Endothelial cell of umbilical vein (primary cell): ENCODE measurements at regions not wholly inside any gene's neighbourhood (a gene's known extent, or its start where the extent isn't known, plus 50 kb on each side); places are given as distances from the start of the nearest gene placed in this dataset.
A peak's percentile ranks its signal among the peaks of the same experiment; 100 is the strongest.

Experiments used
- BruUV-seq: library from RNA; stranded (reverse); fragments of 400-500 nt; replicated peaks from 2 replicates; lab custom pipeline; 2021; lab: Mats Ljungman, UMichigan
- CTCF ChIA-PET: fragments of 300-600, 350-600 bp; sonication (Branson Sonifier 250); formaldehyde crosslinking; loops from one replicate; lab custom pipeline; 2021; ENCODE audit warnings: antibody characterized with exemption, inconsistent platforms; lab: Charles Lee
- POLR2A ChIA-PET: fragments of 300-600, 350-600 bp; sonication (Branson Sonifier 250); formaldehyde crosslinking; loops from one replicate; lab custom pipeline; 2021; ENCODE audit warnings: antibody characterized with exemption, inconsistent platforms; lab: Charles Lee
- DNase-seq: peaks from one replicate; pipeline ENCODE4 v3.0.0-alpha.2; 2011; ENCODE audit warnings: low read depth, low spot score
- FAIRE-seq: peaks from 2 replicates; lab custom pipeline; 2011; peaks lifted over from hg19 to GRCh38; lab: Jason Lieb, UNC
- H2AFZ ChIP-seq: 2 replicates; pipeline ENCODE4 v1.6.0; 2012; ENCODE audit warnings: low read depth, low read length, control low read depth, inconsistent platforms
- H3K27ac ChIP-seq: 2 replicates; pipeline ENCODE4 v1.5.1; 2011; ENCODE audit warnings: low read depth, mild to moderate bottlenecking, control low read depth, low read length, moderate library complexity; ENCODE audit not compliant: insufficient read depth
- H3K27me3 ChIP-seq, 2 experiments: 2 replicates each; pipeline versions ENCODE4 v1.6.0 to v1.6.1; 2011; ENCODE audit warnings: low read length in 2 of 2, mixed read lengths in 1 of 2; ENCODE audit not compliant: control insufficient read depth in 2 of 2, insufficient read depth in 2 of 2
- H3K36me3 ChIP-seq, 2 experiments: 2 replicates in 1 of 2; 3 replicates in 1 of 2; pipeline ENCODE4 v1.5.1; 2011; ENCODE audit warnings: low read length in 2 of 2, mild to moderate bottlenecking in 1 of 2, moderate library complexity in 1 of 2; ENCODE audit not compliant: control insufficient read depth in 2 of 2, insufficient read depth in 2 of 2; ENCODE audit errors: extremely low read depth in 1 of 2
- H3K4me1 ChIP-seq: 3 replicates; pipeline ENCODE4 v1.5.1; 2011; ENCODE audit warnings: mild to moderate bottlenecking, low read length; ENCODE audit not compliant: control insufficient read depth, insufficient read depth; ENCODE audit errors: extremely low read depth
- H3K4me2 ChIP-seq: 2 replicates; pipeline ENCODE4 v1.6.1; 2011; ENCODE audit warnings: low read length, control low read depth, mixed read lengths; ENCODE audit not compliant: insufficient read depth
- H3K4me3 ChIP-seq, 3 experiments: fragments of 200-600 bp in 1 of 3; sonication (generic), shearing (Covaris generic) in 1 of 3; replicated peaks in 1 of 3; 2 replicates each; pipeline ENCODE4 v1.5.1; 2011 to 2016; ENCODE audit warnings: control low read depth in 3 of 3, low read length in 3 of 3, mild to moderate bottlenecking in 2 of 3, inconsistent platforms in 1 of 3, low read depth in 1 of 3, moderate library complexity in 1 of 3; ENCODE audit not compliant: insufficient read depth in 1 of 3
- H3K79me2 ChIP-seq: 2 replicates; pipeline ENCODE4 v1.6.0; 2012; ENCODE audit warnings: low read length, inconsistent platforms; ENCODE audit not compliant: control insufficient read depth, insufficient read depth
- H3K9ac ChIP-seq: replicated peaks from 2 replicates; pipeline ENCODE3; 2011; ENCODE audit warnings: low read length, control low read depth; ENCODE audit not compliant: insufficient read depth; ENCODE audit errors: extremely low read depth
- H3K9me1 ChIP-seq: replicated peaks from 3 replicates; pipeline ENCODE4 v1.6.0; 2011; ENCODE audit warnings: mild to moderate bottlenecking, low read length; ENCODE audit not compliant: control insufficient read depth, insufficient read depth; ENCODE audit errors: extremely low read depth
- H3K9me3 ChIP-seq: replicated peaks from 2 replicates; pipeline ENCODE4 v1.5.1; 2012; ENCODE audit warnings: low read length, inconsistent platforms; ENCODE audit not compliant: control insufficient read depth, insufficient read depth
- H4K20me1 ChIP-seq: replicated peaks from 2 replicates; pipeline ENCODE3; 2011; ENCODE audit warnings: mild to moderate bottlenecking, low read length; ENCODE audit not compliant: control insufficient read depth, insufficient read depth; ENCODE audit errors: extremely low read depth
- EZH2 ChIP-seq: IDR thresholded peaks from 2 replicates; pipeline ENCODE4 v1.6.1; 2012; ENCODE audit warnings: borderline replicate concordance, low read depth, mild to moderate bottlenecking, moderate library complexity, low read length, inconsistent platforms; ENCODE audit not compliant: severe bottlenecking
- FOS ChIP-seq: IDR thresholded peaks from 2 replicates; pipeline ENCODE4 v1.6.1; 2011; ENCODE audit warnings: mild to moderate bottlenecking, low read length, moderate library complexity, borderline replicate concordance; ENCODE audit not compliant: insufficient read depth
- GATA2 ChIP-seq: IDR thresholded peaks from 2 replicates; pipeline ENCODE4 v1.7.0; 2011; ENCODE audit warnings: low read depth, mild to moderate bottlenecking, moderate library complexity, mixed read lengths, low read length; ENCODE audit not compliant: insufficient read length, insufficient read depth
- JUN ChIP-seq: IDR thresholded peaks from 2 replicates; pipeline ENCODE4 v1.6.1; 2011; ENCODE audit warnings: borderline replicate concordance, low read depth; ENCODE audit not compliant: insufficient read length, insufficient read depth
- MYC ChIP-seq: IDR thresholded peaks from one replicate; pipeline ENCODE4 v1.6.1; 2011; ENCODE audit warnings: mild to moderate bottlenecking, low read depth, low read length
- POLR2AphosphoS5 ChIP-seq: IDR thresholded peaks from 2 replicates; pipeline ENCODE4 v1.6.1; 2012; ENCODE audit warnings: low read depth, mild to moderate bottlenecking, control low read depth, low read length, moderate library complexity; ENCODE audit not compliant: insufficient read depth
- dilution Hi-C: fragments of 300-500 bp; cut with MboI; formaldehyde crosslinking; loops from one replicate; pipeline ENCODE4 v1.15.0; 2019; ENCODE audit warnings: low sequenced_read_pairs; ENCODE audit not compliant: extremely low pct_ligation_motif_present
- intact Hi-C: fragments of 100-400 bp; cut with micrococcal nuclease; formaldehyde crosslinking; loops from one replicate; pipeline ENCODE4 v1.10.0; 2022
- TF ChIP-seq, protein P1 (sequence below): IDR thresholded peaks from 2 replicates; pipeline ENCODE4 v1.6.1; 2011; ENCODE audit not compliant: insufficient read depth, insufficient read length

DNA sequence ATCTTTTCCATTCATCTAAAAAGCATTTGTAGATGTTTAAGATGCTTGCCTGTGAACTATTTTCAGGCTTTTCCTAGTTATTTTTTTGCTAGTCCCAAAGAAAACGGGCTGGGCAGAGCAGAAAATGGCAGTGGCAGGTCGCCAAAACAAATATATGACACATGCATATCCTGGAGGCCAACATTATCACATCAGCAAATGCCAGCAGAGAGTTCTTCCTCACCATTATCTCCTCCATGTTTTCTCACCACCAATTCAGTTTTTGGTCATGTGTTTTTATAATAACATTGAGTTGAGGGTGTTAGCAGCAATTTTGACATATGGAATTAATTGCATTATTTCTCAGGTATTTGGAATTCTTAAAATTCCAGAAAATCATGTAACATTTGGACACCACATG lies 97.9 kb upstream of the EOLA2 start:
- CTCF ChIA-PET: no interaction called here
- Histone ChIP-seq H3K9ac (peak overlapping the region; percentile 31), H4K20me1 (no peaks in the 10 kb centered on the region), H3K27me3 (no peaks in the 10 kb centered on the region), H3K4me3 (no peak overlapping the region), H3K27ac (peak overlapping the region; percentile 48), H3K9me1 (no peaks in the 10 kb centered on the region), H3K9me3 (no peaks in the 10 kb centered on the region), H2AFZ (no peak overlapping the region), H3K79me2 (no peaks in the 10 kb centered on the region), H3K4me2 (peak overlapping the region; percentile 30), H3K36me3 (no peaks in the 10 kb centered on the region), H3K4me1 (peaks cover 41% of the 10 kb centered on the region)
- intact Hi-C loops: loop anchor here (2.0 to 10.0 kb wide), 5 partner anchors 27 to 329 kb away; partner anchors contain the start of gene MAMLD1
- dilution Hi-C loops: no loop called here
- POLR2A ChIA-PET: no interaction called here
- DNase-seq: peak; percentile 80
- no TSS peak for BruUV-seq
- peak; percentile 93 for FAIRE-seq
- TF ChIP-seq POLR2AphosphoS5 (no peak), EZH2 (no peak), JUN (peak; percentile 58), FOS (peak; percentile 36), GATA2 (peak; percentile 40), MYC (no peak)

DNA sequence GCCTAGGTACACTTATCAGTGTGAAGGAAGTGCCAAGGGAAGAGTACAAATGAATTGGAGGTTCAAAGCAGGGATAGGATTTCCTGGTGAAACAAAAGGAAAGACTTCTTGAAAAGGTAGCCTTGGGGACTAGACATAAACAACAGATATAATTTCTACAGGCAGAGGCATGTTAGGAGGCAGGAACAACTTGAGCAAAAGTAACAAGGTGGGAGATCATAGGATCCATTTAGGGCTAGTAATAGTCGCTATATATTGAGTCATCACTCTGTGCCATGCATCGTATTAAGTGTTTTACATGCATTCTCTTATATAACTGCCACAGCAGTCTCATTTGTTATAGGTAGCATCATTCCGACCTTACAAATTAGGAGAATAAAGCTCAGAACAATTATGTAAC lies 98.3 kb upstream of the EOLA2 start:
- Histone ChIP-seq H3K27me3 (no peaks in the 10 kb centered on the region), H3K79me2 (no peaks in the 10 kb centered on the region), H3K4me3 (no peak overlapping the region), H3K36me3 (no peaks in the 10 kb centered on the region), H2AFZ (no peak overlapping the region), H3K4me1 (peaks cover 41% of the 10 kb centered on the region), H3K9ac (no peak overlapping the region), H3K27ac (peak overlapping the region; percentile 38), H3K4me2 (peak overlapping the region; percentile 30), H3K9me3 (no peaks in the 10 kb centered on the region), H4K20me1 (no peaks in the 10 kb centered on the region), H3K9me1 (no peaks in the 10 kb centered on the region)
- DNase-seq: no peak
- POLR2A ChIA-PET: no interaction called here
- no peak for FAIRE-seq
- TF ChIP-seq GATA2: no peak
- no peak for TF ChIP-seq JUN
- TF ChIP-seq FOS: no peak
- TF ChIP-seq EZH2: no peak
- TF ChIP-seq, protein P1, sequence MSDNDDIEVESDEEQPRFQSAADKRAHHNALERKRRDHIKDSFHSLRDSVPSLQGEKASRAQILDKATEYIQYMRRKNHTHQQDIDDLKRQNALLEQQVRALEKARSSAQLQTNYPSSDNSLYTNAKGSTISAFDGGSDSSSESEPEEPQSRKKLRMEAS: no peak
- CTCF ChIA-PET: interaction anchor here (0.5 to 1.0 kb wide), 2 partner anchors 8 to 26 kb away, joined by 3 read pairs; no protein-coding TSS in a partner anchor
- intact Hi-C loops: loop anchor here (2.0 to 10.0 kb wide), 5 partner anchors 26 to 328 kb away; partner anchors contain the start of gene MAMLD1
- BruUV-seq: no TSS peak
- dilution Hi-C loops: no loop called here
